ENCODE measurements at regions not wholly inside any gene's neighbourhood (a gene's known extent, or its start where the extent isn't known, plus 50 kb on each side); places are given as distances from the start of the nearest gene placed in this dataset.

- no peak for TF ChIP-seq EZH2 (IDR thresholded peaks at IDR 0.05; ENCODE audit: low read length, unreplicated experiment)
- TF ChIP-seq CTCF (conservative IDR thresholded peaks at IDR 0.05; ENCODE audit: low read depth, low read length) = no peak
Measured at GRCh38 chr2:33913071-33913616, 314.0 kb upstream of the FAM98A start.
